Left lobe of liver (tissue), 2 donors: ENCODE measurements at regions not wholly inside any gene's neighbourhood (a gene's known extent, or its start where the extent isn't known, plus 50 kb on each side); places are given as distances from the start of the nearest gene placed in this dataset.

Experiments
- ATAC-seq: fragments of 200-7000 bp; cut with Tn5 transposase; one replicate; pipeline ENCODE4 v1.9.1; 2020; ENCODE audit warnings: mild to moderate bottlenecking, moderate library complexity
- DNase-seq: peaks from one replicate; pipeline ENCODE4 v3.0.0-alpha.2; 2020; ENCODE audit warnings: low spot score
- donor health status: DM: no; HTN: no; CAD: no; lungs with moderate emphysema.
- donor health status: DM: no; HTN: yes; CAD: no.

DNA sequence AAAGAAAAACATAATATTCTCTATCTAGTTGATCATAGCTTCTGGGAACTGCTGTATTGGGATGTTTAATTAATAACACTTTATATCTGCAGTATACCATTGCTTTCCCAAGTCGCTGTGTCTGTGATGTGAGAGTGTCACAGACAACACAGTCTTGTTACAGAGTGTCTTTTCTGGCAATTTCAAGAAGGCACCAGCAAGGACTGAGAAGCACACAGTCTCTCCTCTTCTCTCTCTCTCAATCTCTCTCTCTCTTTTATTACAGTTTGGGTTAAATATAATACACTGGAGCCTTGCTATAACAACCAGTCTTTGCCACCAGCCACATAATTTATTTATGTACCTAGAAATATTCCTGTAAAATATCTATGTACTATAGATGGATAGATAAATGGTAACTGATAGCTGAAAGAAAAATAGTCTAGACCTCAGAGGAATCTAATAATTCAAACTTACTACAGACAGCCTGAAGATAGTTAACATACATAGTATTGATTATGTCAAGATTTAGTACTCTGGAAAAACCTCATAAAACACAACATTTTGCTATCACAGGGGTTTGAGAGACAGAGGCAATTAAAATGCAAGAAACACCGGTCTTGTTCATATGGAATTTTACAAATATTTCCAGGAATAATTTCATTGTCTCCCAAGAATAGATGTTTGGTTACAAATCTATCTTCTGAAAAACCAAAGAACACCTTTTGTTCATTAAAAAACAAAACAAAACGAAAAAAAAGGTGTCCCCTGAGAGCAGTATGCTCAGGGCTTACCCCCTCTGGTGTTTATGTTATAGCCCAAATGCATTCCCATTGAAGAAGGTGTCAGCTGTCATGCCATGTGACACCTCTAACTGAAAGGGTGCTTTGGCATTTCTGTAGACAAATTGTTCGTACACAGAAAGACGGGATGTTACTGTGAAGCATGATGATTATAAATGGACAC, 507.8 kb downstream of the TBC1D4 start:
- DNase-seq (no peak), ATAC-seq (no peak)

DNA sequence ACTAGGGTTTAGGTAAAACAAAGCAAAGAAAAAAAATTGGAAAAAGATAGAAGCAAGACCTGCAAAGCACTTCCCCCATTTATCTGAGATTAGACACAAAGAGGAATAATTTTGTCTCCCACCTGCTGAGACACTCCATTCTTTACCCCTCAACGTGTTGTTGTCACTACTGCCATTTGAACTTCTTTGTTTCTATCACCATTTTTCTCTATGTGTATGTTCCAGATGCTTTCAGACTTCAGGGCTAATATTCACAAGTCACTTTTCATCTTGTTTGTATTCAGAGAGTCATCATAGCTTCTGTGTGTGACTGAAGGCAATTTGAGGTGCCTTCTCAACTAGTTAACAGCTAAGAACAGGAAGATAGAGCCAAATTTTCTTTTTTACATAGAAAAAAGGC, 512.5 kb downstream of the TBC1D4 start:
- ATAC-seq (no peak), DNase-seq (no peak)

- ATAC-seq = no peak
- no peak for DNase-seq
Observed at GRCh38 chr13:74966814-74967424, 515.0 kb downstream of the TBC1D4 start.

DNA sequence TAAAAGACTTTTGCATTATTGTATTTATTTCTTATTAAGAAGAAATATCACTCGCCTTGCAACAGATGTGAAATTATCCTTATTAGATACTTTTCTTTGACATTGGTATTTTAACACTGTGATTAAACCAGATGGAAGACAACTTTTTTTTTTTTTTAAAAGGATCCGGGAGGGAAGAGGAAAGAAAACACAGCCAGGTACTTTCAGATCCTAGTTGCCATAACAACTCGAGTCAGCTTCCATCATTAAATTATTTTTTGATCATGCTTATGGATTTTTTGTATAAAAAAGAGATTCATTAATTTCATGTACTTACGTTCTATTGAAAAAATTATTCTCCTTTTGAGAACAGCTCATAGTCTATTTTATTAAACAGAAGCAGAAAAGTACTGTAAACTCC, 515.7 kb downstream of the TBC1D4 start:
- ATAC-seq = no peak

GRCh38 chr13:74945637-74946036, 536.3 kb downstream of the TBC1D4 start:
- DNase-seq (no peak), ATAC-seq (no peak)

More for the DNA sequence above, 515.7 kb downstream of the TBC1D4 start:
- DNase-seq = no peak

GRCh38 chr13:74931698-74932433, 550.1 kb downstream of the TBC1D4 start:
- DNase-seq (no peak), ATAC-seq (no peak)

DNA sequence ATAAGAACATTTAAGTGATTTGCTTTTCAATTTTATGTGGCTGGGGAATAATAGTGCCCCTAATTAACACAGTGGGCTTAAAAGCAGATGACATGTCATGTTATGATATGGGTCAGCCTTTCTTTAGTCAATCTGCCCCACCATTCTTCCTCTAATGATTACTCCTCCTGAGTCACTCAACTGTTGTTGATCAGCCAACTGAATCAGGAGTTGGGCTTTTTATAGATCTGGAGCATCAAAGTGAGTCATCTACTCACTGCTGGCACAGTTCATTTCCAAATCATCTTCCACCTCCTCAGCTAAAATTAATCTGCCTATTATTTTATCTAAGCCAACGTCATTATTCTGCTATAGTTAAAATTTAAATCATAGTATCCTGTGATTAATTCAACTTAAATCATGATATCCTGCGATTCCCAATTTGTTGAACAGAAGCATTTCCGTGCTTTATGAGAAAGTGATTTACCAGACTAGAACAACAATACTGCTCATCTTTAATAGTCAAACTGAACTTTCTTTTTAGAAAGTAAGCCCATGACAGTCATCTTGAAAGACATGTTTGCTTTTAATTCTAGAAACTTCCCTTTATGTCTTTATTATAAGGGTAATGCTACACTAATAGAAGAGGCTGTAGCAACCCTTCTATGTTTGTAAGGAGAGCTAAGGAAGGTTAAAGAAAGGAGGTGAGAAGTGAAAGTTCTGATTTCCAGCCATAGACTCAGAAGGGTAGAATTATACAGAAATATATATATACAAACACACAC, 551.4 kb downstream of the TBC1D4 start:
- no peak for ATAC-seq
- no peak for DNase-seq

GRCh38 chr13:74929436-74929835, 552.5 kb downstream of the TBC1D4 start:
- ATAC-seq (no peak), DNase-seq (no peak)

- ATAC-seq = no peak
Observed at GRCh38 chr13:74927823-74928222, 554.1 kb downstream of the TBC1D4 start.

GRCh38 chr13:74922963-74923362, 559.0 kb downstream of the TBC1D4 start:
- ATAC-seq = no peak
- no peak for DNase-seq

More at GRCh38 chr13:74927823-74928222, 554.1 kb downstream of the TBC1D4 start:
- no peak for DNase-seq

- ATAC-seq = no peak
- DNase-seq = no peak
Observed at GRCh38 chr13:74921326-74921725, 560.6 kb downstream of the TBC1D4 start.

DNA sequence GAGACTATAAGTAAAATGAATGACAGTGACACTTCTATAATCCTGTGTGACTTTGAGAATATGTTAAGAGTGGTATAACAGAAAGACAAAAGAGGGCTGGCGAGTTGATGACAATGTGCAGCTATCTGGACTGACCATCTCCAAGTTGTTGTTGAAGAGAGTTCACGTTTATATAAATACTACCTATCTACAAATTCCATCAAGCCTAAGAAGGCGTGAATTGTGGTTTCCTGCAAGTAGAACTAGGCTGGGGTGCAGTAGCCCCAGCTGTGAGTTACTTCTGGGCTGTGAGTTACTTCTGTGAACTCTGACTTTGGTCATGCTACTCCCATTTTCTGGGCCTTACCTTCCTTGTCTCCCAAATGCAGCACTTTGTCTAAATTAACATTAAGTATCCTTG, 561.0 kb downstream of the TBC1D4 start:
- no peak for ATAC-seq
- no peak for DNase-seq

GRCh38 chr13:74920361-74920760, 561.6 kb downstream of the TBC1D4 start:
- ATAC-seq (no peak), DNase-seq (no peak)

- ATAC-seq = no peak
- DNase-seq = no peak
Observed at GRCh38 chr13:74919914-74920313, 562.1 kb downstream of the TBC1D4 start.

GRCh38 chr13:74912898-74913297, 569.1 kb downstream of the TBC1D4 start:
- no peak for ATAC-seq

DNA sequence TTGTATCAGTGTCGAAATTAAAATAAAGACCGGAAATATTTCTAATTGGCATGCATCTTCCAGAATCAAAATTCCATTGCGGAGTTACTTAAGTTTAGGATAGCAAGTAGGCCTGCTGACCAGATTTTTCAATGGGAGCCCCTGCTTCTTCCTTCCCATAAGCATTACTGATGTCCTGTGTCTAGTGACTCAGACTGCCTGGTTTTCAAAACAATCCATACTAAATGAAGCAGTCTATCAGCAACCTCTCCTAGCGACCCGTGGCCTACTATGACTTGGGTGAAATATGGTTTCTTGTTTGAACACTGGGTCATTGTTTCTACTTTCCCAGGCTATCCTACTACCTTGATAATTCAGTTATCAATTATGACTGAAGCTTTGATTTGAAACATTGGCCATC, 571.6 kb downstream of the TBC1D4 start:
- DNase-seq = no peak
- ATAC-seq = no peak

More at GRCh38 chr13:74912898-74913297, 569.1 kb downstream of the TBC1D4 start:
- DNase-seq = no peak

DNA sequence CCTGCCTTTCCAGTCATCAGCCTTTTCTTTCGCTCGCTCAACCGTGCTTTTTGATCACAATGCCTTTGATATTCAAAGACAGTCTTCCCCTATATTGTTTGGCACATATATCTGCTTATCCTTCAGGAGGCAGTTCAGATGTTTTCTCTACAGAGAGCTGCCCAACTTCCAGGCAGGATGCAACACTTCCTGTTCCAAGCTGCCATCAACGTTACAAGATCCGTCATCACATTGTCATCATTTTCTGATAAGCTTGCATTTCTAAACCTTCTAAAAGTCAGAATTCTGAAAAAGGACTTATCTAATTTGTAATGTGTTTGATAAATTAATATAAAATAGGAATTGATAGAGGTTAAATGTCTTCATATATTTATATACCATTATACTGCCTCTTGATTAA, 574.2 kb downstream of the TBC1D4 start:
- ATAC-seq (no peak), DNase-seq (no peak)

DNA sequence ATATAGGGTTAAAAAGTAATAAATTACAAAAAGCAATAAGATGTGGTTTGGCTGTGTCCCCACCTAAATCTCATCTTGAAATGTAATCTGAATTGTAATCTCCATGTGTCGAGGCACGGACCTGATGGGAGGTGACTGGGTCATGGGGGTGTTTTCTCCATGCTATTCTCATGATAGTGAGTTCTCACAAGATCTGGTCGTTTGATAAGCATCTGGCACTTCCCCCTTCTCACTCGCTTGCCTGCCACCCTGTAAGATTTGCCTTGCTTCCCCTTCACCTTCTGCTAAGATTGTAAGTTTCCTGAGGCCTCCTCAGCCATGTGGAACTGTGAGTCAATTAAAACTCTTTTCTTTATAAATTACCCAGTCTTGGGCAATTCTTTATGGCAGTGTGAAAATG, 577.4 kb downstream of the TBC1D4 start:
- DNase-seq = no peak
- no peak for ATAC-seq

GRCh38 chr13:74895042-74895796, 586.8 kb downstream of the TBC1D4 start:
- ATAC-seq (no peak), DNase-seq (no peak)

- ATAC-seq = no peak
- DNase-seq = no peak
Observed at GRCh38 chr13:74892096-74892495, 589.9 kb downstream of the TBC1D4 start.
